GM18858 (cell line): ENCODE measurements at regions not wholly inside any gene's neighbourhood (a gene's known extent, or its start where the extent isn't known, plus 50 kb on each side); places are given as distances from the start of the nearest gene placed in this dataset.
"Not testable (repeated sequence)": the region's sequence is repeated elsewhere in the genome, so short reads cannot be mapped to it uniquely, and the experiment has no call there.

Source experiments
- ATAC-seq: cut with Tn5 transposase; IDR thresholded peaks from one replicate; pipeline ENCODE4 v1.9.1; 2021; ENCODE audit not compliant: unreplicated experiment

DNA sequence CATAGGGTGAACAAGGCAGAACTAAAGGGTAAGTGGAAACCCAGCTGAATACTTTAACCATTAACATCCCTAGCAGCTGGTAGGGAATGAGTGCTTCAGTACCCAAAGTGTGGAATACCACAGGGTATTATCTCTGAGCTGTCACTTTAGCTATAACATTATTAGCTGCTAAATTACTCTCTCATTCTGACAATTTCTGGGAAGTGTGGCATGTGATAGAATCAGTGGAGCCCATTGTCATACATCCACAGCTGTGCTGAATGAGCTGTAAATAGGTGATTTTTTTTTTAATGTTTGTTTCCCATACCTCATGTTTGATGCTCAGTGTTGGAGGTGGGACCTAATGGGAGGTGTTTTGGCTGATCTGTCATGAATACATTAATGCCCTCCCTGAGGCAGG lies 894.3 kb downstream of the DIPK2A start:
- no peak for ATAC-seq

DNA sequence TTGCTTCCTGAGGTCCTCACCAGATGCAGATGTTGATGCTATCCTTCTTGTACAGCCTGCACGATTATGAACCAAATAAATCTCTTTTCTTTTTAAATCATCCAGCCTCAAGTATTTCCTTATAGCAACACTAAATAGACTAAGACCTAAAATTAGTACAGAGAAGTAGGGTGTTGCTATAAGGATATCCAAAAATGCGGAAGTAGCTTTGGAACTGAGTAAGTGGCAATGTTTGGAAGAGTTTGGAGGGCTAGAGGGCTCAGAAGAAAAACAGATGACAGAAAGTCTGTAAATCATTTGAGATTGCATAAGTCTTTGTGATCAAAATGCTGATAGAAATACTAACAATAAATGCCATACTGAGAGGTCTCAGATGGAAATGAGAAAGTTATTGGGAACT lies 894.9 kb downstream of the DIPK2A start:
- no peak for ATAC-seq

DNA sequence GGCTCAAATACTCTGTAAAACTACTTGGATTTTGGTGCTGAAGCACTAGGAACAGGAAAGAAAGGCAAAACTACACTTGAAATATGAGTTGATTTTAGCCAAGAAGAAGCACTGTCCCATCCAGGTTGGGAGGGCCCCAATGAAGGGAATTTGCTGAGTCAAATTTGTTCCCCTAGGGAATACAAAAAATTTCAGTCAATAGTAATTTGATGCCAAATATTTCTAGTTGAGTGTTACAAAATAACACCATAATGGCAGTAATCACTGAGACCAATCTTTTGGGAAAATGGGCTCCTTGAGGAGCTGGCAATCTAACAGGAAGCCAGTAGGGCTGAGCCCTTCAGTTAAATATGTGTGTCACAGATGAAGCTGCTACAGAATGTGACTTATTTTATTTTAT lies 896.9 kb downstream of the DIPK2A start:
- no peak for ATAC-seq

DNA sequence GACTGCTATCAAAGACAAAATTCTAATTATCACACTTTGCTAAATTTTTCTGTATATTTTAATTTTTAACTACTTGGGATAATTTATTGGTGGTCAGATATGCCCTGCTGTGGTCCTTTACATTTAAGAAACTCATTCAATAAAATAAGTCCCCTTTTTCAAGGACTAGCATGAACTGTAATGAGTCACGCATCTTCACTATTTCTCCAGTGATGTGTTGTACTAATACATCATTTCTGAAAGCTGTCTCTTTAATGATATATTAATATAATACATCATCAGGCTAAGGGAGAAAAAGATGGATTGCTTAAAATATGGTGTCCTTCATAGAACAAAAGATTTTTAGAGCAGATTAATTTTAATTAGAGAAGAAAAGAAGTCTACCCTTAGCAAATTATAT lies 901.4 kb downstream of the DIPK2A start:
- ATAC-seq, result no peak

DNA sequence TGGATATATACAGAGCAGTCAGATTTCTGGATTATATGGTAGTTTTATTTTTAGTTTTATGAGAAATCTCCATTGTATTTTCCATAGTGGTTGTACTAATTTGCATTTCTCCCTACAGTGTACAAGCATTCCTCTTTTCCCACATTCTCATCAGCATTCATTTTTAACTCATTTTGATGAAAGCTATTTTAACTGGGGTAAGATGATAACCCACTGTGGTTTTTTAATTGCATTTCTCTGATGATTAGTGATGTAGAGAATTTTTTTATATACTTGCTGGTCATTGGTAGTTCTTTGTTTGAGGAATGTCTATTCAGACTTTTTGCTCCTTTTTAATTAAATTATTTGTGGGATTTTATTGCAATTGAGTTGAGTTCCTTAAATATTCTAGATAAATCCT lies 903.6 kb downstream of the DIPK2A start:
- ATAC-seq, result no peak

DNA sequence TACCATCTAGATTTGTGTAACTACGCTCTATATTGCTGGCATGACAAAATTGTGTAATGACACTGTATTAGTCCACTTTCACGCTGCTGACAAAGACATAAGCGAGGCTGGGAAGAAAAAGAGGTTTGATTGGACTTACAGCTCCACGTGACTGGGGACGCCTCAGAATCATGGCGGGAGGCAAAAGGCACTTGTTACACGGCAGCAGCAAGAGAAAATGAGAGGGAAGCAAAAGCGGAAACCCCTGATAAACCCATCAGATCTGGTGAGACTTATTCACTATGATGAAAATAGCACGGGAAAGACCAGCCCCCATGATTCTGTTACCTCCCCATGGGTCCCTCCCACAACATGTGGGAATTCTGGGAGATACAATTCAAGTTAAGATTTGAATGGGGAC lies 905.7 kb downstream of the DIPK2A start:
- no peak for ATAC-seq

DNA sequence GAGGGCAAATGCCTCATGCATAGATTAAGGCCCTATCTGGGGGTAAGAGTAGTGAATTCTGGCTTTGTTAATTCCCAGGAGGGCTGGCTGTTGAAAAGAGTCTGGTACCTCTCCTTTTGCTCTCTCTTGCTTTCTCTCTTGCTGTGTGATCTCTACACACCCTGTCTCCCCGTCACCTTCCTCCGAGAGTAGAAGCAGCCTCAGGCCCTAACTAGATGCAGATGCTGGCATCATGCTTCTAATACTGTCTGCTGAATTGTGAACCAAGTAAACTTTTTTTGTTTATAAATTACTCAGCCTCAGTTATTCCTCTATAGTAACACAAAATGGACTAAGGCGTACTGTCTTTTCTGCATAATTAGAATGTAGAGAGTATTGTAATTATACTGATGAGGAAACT lies 908.1 kb downstream of the DIPK2A start:
- no peak for ATAC-seq

DNA sequence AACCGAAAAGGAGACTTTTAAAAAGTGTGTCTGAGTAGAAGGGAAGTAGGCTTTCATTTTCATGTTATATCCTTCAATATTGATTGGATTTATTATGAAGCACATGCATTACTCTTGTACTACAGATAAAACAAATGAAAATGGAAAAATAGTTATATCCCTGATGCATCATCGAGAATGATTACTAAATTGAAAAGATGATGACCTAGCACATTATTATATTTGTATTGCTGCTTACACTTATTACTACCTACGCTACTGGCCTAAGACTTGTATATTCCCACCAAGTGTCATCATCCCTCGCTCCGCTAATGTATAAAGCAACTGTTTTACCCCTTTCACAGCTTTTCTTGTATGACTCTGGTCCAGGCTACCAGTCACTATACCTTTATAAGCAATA lies 922.4 kb downstream of the DIPK2A start:
- ATAC-seq, result no peak

DNA sequence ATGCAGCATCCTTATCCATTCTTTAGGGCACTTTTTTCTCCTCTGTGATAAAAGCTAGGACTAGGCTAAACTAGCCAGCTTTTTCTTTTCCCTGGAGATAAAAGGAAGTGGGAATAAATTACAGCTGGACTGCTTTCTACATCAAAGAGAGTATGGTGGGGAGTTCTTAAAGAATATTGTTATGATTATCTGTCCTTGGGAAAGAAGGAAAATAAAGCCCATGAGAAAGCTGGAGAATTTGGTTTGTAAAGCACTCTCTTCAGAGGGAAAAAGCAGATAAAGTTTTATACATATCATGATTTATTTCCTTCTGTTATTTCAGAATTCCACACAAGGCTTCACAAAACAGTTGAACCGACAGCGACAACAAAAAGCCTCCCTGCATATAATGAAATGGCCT lies 923.0 kb downstream of the DIPK2A start:
- ATAC-seq, result no peak

DNA sequence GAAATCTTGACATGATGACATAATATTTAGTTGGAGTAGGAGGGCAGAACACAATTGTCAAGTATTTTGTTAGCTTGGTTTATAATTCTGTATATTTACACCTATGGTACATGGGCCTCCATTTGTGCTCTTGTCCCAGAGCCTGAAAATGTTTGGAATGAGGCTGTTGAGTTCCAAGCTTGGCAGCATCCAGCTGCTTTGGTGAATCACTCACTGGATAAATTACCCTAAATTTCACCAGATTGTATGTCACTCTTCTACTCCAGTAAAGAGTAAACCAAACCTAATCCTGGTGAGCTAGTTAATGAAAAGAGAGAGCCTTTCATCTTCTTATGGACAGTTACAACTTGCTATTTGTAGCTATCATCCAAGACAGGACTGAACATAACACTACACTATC lies 928.7 kb downstream of the DIPK2A start:
- no peak for ATAC-seq

DNA sequence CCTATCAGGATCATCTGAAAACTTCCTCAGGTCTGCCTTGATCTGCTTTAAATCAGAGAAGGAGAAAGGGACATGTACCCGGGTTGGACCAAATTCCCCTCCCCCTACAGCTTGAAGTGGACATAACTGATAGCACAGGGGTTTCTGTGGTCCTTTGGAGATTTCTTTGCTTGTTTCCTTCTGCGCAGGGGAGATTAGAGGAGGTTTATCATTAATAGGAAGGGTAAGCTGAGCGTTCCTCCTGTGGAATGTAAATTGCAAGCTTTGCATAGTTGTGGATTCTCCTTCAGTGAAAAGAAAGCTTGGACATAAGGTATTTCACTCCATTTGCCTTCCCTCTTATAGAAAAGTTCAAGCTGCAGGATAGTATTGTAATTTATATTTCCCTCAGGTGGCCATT lies 936.0 kb downstream of the DIPK2A start:
- not testable (repeated sequence) for ATAC-seq

DNA sequence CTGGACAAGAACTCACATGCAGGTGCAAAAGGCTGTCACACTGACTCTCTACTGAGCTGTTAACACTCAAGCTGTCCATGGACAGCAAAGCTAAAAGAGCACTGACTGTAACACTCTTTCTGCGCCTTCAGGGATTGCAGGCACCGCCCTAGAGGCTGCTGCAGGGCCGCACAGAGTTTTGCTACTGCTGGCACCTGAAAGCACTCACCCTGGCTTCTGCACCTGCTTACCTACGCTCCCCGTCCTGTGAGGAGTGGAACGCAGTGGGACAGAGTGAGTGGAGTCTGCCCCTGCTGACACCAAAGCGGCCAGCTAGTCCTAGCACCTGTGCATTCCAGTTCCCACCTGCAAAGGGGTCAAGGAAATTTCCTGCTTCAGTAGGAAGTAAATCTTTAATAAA lies 941.3 kb downstream of the DIPK2A start:
- ATAC-seq, result no peak

DNA sequence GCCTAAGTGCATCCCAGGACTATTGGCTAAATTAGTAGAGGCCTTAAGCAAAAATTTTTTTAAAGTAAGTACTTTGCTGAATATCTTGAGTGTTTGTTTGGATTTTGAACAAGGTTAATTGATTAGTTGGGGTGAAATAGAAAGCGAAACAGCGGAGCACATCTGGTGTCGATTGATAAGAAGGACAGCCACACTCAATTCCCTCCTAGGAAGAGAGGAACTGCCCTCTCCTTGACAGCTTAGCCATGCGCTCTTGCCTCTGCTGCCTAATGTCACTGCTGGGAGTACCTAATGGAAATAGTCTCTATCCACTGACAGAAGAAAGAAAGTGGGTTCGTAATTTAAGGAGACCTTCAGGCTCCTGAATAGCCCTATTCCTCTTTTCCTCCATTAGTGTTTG lies 943.6 kb downstream of the DIPK2A start:
- ATAC-seq, result no peak

DNA sequence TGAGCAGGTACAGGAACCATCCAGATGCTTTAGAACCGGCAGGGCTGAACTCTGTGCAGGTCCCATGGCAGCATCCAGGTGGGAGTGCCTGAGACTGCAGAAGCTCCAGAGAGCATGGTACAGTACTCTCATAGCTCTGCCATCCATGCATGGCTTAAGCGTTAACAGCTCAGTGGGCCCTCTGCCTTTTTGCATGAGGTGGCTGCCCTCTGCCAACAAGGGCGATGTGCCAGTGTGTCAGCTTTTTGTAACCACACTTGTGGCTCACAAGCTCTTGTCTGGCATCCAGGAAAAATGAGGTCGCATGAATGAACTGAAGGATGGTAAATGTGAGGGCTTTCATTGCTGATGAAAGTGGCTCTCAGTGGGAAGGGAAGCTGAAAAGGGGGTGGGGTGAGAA lies 950.1 kb downstream of the DIPK2A start:
- no peak for ATAC-seq

DNA sequence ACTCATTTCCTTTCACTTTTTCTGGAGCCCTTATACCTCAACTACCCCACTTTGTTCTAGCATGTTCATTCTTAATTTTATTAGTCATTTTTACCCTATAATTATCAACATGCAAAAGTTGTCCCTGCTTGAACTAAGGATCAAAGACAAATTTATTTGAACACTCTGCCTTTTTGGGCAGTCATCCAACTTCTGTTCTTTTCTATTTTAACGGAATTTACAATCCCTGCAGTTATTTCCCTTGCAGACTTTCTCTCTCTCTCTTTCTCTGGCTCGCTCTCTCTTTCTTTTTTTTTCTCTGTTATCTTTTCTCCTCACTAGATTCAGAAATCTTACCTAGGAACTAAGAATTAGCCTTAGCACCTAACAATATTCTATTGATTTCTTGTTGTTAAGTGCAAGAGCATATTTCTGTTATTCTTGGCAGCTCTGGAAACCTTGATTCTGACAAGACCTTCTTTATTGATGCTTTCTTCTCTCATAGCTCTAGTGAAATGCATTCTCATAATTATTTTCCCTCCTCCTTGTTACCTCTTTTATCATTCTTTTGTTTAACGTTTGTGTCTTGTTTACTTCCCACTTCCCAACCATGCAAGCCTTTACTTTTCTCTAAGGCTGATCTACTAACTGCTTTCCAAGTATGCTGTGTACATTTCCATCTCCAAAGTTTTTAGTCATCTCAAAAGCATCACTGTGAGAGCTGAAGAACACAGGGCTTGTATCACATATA lies 951.6 kb downstream of the DIPK2A start:
- no peak for ATAC-seq

DNA sequence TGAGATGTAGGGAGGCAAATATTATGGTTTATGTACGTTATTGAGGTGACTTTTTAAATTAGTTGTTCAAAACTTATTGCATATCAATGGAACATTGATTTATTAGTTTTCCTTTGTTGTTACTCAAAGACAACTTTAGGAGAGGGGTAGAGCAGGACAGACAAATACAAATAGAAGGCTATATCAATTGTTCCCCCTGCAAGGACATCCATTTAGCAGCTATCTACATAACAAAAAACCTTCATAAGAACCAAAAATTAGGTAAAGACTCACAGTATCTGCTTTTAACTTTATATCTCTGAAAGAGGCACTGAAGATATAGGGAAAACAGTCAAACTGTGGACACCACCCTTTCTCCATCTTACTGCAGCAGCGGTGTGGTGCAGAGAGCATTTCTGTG lies 958.8 kb downstream of the DIPK2A start:
- no peak for ATAC-seq

DNA sequence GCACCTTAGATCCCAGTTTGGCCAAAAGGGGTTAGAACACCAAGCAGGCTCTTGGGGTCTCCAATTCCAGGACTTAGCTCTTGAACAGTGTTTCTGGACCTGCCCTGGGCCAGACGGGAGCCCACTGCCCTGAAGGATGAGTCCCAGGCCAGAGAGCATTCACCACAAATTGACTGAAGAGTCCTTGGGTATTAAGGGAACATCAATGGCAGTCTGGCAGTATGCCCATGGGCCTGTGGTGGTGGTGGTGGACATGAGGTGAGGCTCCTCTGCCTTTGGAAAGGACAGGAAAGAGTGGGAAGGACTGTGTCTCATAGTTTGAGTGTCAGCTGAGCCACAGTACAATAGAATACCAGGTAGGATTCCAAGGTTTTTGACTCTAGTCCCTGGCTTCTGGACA lies 960.0 kb downstream of the DIPK2A start:
- ATAC-seq, result no peak

DNA sequence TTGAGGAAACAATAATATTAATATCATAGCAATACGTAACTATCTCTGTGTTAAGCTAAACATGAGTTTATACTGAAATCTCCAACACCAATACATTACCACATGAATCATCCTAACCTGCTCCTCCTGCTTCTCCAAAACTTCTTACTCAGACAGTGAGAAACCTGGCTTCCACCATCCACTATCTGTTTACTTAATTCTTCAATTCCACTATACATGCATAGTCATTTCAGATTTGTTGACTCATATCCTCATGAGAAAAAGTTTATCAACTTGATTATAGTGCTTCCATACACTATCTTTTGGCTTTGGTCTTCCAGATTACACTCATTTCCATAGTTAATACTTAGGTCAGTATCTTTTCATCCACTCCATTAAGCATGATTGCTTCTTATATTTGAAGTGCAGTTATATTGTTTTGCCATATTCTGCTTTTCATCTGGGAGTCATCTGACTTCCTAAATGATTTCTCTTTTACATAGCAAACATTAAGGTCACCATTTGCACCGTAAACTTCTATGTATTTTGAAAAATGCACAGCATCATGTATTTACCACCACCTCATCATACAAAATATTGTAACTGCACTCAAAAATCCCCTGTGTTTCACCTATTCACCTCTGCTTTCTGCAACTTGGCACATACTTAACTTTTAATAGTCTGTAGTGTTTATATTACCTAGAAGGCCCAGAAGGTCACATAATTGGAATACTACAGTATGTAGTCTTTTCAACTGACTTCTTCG lies 970.6 kb downstream of the DIPK2A start:
- no peak for ATAC-seq

DNA sequence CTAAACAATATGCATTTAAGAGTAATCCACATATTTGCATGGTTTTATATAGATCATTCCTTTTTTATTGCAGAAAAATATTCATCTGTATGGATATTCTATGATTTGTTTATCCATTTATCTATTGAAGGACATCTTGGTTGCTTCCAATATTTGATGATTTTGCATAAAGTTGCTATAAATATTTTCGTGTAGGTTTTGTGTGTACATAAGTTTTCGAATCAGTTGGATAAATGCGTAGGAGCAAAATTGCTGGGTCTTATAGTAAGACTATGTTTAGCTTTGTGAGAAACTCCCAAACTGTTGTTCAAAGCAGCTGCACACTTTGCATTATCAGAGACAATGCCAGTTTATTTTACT lies 971.2 kb downstream of the DIPK2A start:
- ATAC-seq, result no peak

DNA sequence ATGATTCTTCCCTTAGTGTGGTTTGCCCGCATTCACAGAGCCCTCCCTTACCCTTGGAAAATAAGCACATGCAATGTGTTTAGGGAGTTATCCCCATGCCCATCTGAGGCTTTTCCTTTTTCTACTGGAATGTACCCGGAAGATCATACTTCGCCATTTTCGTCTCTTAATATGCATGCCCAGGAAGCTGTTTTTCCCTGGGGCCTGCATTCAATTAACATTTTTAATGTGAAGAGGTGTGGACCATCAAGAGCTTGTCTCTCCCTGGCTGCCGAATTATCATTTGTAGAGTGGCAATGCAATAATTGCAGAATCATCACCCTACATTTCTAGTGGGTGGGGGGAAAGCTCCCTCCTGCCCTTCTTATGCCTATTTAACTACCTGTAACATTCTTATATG lies 976.3 kb downstream of the DIPK2A start:
- ATAC-seq, result no peak

DNA sequence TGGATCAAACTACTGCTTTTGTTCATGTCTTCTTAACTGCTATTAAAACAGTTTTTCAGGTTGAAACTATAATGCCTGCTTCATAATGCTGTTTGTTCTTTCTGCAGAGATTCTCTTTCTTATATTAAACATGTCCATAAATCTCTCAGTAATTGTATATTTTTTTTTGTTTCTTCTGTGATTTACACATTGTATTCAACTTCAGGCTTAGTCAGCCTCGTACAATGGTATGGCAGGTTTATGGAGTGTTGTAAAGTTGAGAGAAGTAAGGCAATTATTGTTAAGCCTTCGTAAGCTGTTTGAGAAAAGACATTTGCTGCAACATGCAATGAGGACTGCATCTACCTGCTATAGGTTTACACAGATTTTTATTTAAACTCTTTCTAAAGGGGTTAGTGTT lies 977.1 kb downstream of the DIPK2A start:
- ATAC-seq, result no peak

DNA sequence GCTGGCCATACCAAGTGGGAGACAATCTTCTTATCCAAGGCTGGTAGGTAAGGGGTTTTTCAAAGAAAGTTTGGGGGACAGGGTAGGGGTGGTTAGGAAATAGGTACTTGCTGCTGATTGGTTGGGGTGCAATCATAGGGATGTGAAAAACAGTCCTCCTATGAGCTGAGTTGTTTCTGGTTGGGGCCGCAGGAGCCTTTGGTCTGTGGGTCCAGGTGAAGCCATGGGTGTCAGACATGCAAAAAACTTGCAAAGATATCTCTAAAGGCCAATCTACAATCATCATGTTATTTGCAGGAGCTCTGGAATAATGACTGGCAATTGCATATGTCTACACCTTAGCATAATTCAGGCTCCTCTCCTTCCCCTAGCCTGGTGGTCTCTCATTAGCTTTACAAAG lies 982.3 kb downstream of the DIPK2A start:
- ATAC-seq, result no peak
